ENCODE measurements at regions not wholly inside any gene's neighbourhood (a gene's known extent, or its start where the extent isn't known, plus 50 kb on each side); places are given as distances from the start of the nearest gene placed in this dataset.

DNA sequence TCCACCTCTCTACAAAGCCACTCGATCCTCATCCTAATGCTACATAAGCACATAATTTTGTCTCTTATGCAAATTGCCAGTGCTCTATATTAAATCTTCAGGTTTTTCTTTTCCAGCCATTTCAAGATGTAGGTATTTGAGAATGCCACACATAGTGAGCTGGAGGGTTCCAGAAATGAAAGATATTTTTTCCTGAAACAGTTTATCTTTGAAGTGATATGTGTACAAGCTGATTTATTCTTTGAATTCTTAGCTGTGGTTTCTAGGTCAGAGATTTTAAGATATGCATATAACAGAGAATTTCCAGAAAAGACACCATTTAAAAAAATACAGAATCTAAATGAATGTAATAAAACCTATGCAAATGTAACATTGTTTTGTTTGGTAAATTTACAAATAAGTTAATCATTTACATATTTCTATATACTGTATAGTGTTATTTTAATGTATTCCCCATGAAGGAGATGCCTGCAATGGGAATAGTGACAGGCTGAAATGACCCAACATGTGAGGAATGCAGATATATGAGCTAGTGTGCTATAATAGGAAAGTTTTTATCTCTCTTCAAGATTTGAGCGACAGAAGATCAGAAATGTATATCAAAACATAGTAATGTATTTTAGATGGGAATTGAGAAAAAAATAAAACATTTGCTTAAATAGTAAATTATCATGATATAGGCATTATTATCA, 570.2 kb downstream of the SLITRK1 start:
- DNase-seq = no peak

DNA sequence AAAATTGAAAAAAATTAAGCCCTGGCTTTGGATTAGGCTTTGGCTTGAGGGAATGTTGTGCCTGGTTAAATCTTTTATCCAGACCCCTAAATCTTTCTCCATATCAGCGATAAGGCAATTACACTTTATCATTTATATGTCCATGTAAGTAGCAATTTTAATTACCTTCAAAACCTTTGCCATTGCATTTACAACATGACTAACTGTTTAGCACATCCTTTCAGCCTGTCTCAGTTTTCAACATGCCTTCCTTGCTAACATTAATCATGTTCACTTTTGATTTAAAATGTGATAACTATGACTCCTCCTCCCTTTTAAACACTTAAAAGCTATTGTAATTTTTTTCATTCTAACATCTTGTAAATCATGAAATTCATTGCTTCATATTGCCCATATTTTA, 583.7 kb downstream of the SLITRK1 start:
- DNase-seq = no peak

DNA sequence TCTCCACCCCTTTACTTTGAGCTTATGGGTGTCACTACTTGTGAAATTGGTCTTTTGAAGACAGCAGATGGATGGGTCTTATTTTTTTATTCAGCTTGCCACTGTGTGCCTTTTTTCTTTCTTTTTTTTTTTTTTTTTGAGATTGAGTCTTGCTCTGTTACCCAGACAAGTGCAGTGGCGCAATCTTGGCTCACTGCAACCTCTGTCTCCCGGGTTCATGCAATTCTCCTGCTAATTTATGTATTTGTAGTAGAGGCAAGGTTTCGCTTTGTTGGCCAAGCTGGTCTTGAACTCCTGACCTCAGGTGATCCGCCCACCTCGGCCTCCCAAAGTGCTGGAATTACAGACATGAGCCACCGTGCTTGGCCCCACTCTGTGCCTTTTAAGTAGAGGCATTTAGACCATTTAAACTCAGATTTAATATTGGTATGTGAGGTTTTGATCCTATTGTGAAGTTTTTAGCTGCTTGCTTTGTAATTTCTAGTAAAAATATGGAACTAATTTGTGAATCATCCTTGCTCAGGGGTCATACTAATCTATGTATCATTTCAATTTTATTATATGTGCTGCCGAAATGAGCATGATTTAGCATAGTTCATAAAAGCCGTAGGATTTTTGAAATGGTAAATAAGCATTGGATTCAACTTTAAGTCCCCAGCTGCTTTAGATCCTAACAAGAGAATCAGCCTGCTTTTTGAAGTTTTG, 584.5 kb downstream of the SLITRK1 start:
- no peak for DNase-seq

DNA sequence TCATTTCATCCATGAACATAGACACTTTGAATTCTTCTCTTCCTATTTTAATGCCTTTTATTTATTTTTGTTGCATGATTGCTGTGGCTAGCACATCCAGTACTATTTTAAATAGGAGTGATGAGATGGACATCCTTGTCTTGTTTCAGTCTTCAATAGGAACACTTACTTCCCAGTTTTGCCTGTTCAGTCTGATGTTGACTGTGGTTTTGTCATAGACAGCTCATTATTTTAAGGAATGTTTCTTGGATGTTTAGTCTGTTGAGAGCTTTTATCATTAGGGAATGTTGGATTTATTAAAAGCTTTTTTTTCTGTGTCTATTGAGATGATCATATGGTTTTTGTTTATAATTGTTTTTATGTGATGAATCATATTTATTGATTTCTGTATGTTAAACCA, 586.6 kb downstream of the SLITRK1 start:
- DNase-seq = no peak

DNA sequence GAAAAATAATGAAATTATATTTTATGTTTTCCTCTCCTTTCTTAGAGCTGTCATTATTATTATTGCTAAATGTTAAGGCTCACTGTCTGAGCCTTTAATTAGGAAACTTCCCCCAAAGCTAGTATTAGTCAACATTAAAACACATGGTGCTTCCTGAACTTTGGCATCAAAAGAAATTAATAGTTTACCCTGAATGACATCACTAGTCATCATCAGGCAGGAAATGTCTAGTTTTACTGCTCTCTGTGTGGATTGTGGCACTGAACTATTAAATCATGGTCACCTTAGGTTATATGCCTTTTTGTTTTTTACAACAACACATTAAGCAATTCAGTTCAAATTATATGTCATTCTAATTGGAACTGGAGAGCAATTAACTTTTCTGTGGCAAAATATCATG, 595.5 kb downstream of the SLITRK1 start:
- DNase-seq = no peak

DNA sequence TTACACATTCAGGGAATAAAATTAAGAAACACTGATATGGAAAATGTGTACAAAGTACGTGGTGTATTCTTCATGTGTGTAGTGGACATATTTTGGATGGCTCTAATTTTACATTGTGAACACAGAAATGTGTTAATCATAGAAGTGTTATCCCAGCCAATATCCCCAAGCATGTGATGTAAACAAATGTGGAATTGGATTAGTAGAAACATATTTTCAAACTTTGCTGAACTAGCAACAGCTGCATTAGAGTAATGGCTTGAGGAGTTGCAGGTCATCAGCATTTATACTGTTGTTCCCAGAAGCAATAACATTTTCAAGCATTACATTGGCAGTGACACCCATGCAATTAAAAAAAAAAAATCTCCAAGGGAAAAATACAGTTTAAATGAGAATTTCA, 600.6 kb downstream of the SLITRK1 start:
- DNase-seq = no peak

DNA sequence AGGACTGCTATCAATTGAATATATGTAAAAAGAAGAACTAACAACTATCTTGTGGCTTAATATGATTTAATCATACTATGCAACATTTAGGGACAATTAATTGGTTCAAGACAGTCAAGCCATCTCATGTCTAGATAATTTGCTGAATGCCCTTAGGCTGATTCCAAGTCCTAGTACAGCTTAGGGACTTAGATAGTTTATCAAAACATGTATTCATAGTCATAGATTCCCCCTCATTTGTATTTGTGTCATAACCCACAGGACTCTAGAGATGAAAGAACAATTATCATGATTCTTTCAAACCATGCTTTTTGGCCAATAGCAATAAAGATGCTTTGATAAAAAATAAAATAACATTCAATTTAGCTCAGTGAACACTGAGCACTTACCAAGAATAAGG, 607.6 kb downstream of the SLITRK1 start:
- no peak for DNase-seq

DNA sequence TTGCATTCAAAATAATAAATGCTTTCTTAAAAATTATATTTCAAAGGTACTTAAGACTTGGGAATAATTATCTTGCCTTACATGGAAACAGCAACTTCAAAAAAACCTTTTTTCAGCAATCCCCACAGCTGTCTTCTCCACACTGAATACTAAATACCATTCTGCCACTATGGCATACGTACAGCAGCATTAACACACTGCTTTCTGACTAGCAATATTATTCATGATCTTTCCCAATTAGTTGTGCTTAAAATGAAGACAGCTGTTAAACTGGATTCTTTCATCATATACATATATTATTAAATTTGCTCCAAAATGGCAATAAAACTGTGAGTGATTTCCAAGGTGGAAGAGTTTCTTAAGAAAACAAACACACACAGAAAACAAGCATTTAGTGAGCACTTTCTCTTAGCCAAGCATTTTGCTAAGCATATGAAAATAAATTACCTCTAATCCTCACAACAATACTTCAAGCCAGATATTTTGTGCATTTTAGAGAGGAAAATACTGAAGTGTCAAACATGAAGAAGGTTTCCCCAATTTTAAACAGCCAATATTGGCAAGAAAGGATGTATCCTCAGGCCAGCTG, 609.5 kb downstream of the SLITRK1 start:
- DNase-seq = no peak

DNA sequence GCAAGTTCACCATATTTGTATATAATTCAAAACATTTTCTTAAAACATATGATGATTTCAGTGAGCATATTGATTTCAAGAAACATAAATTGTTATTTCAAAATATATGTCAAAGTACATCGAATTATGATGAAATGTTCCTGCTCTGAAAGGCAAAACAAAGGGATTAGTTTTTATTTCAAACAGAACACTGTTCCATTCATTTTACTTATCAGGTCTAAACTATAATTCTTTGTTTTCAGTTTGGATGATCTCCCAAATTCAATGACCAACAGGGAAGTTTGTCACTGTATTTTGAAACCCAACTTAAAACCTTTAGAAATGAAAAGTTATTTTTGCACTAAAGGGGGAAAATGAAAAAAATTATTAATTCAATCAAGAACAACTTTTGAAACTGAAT, 610.2 kb downstream of the SLITRK1 start:
- DNase-seq = no peak

DNA sequence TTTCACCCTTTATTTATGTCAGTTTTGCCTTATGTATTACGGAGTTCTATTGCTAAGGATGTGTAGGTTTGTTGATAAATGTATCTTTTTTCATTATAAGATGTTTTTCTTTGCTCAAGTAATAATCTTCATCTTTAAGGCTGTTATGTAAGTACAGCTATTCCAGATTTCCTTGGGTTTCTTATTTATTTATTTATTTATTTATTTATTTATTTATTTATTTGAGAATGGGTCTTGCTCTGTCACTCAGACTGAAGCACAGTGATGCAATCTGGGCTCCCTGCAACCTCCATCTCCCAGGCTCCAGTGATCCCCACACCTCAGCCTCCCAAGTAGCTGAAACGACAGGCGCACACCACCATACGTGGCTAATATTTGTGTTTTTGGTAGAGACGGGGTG, 617.0 kb downstream of the SLITRK1 start:
- no peak for DNase-seq

DNA sequence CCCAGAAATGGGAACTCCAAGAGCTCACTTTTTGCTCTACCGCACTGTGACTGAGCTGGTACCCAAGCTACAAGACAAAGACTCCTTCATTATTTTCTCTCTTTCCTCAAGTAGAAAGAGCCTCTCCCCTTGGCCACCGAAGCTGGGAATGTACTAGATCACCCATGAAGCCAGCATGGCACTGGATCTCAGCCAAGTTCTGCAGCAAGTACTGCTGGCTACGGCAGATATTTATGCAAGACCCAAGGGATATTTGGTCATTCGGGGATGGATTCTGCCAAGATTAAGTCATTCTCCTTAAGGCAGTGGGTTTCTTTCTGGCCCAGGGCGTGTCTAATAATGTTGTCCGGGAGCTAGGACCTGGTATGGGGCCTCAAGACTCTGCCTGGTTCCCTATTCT, 633.5 kb downstream of the SLITRK1 start:
- DNase-seq = no peak

DNA sequence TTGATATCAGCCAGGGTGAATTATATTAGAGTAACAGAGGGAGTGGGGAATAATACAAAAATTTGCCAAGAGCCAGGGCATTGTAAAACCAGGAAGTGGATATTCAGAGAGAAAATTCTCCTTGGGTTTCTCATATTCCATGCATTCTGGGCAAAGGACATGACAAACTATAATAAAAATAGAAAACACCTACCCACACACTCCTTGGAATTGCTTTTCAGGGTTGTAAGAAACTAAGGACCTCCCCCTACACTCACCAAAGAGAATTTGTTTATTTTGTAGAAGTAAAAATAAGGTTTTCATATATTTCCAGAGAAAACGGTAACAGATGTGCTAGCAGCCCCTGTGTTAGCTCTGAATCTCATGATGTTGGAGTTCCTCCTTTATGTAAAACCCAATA, 649.6 kb downstream of the SLITRK1 start:
- no peak for DNase-seq

DNA sequence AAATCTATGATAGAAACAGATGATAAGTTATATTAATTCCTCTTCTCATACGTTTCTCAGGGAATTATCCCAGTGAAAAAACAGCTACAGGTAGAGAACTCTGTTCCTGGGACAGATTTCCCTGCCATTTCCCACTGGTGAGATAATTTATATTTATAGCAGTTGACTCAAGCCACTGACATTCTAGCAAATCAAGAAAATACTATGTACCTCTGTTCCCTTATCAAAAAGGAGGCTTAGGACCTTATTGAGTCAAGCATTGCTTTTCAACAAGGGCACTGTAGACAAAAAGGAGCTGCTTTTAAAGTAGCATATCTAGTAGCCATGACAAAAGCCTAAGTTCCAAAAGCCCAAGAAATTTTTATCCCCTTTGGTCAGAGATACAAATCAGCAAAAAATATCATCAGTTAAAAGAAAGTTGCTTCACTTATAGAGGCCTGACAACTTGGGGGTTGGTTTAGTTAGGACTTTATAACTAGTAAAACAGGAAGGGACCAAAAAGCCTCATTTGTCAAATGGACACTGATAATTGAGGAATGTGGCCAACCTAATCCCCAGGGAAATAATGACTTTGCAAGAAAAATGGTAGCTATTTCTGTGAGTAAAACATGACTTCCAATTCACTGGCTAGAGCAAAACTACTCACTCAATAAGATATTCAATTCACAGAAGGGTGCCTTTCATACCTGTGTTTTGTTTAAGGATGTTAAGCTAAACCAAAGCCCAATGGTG, 652.5 kb downstream of the SLITRK1 start:
- no peak for DNase-seq

DNA sequence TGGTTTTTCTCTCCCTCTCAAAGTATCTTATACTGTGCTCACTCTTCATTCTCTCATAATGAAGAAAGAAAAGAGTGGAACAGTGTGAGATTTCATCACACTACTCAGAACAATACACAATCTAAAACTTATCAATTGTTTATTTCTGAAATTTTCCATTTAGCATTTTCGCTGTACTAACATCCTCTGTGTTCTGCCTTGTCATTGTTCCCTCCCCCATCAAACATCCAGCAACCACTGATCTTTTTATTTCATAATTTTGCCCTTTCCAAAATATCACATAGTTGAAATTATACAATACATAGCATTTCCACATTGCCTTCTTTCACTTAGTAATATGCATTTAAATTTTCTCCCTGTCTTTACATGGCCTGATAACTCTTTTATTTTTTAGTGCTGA, 658.7 kb downstream of the SLITRK1 start:
- DNase-seq = no peak

DNA sequence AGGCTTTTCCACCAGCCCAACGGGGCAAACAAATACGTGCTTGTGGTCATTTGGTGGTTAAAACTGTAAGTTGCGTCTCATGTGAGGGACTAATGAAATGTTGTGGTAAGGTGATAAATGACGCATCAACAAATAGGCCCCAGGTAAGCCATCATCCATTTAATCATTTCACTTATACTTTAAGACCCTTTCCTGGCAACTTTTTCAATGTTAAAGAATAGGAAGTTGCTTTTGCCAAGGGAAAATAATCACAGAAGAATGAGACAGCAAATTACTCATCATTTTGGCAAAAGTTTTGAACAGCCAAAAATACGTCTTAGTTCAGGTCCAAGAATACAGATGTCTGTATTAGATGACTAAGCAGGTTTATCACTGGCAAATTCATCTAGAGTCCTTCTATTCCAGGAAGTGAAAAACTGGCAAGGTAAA, 660.4 kb downstream of the SLITRK1 start:
- DNase-seq = no peak

DNA sequence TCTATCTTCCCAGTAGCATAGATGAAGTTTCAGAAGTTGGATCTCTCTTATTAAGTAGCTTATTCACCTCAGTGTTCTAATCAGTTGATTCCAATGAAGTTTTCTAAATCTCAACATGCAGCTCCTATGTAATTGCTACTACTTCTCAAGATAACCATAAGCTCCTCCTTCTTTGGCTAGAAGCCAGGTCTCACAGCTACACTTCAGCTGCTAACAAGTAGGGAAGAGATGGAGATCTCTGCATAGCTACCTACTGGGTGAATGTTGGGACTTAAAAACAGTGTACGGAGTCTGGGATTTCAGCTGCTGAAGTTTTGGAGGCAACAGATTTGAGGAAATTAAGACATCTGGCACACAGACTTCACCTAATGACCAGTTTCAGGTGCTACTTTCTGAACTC, 661.0 kb downstream of the SLITRK1 start:
- DNase-seq = no peak

DNA sequence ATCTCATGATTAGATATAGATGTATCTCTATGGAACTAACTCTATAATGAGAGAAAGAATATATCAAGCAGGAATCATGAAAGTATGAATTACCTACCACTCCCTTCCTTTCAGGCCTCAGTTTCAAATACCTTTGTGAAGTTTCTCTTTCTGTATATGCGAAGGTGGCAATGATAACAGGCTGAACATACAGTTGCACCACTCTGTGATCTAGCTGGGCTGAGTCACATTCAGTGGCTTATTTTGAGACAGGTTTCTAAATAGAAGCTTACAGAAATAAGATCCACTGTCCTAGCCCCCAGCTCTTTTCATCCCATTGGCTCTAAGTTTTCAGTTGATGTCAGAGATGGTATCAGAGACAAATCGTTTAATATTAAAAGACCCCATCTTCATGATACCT, 662.0 kb downstream of the SLITRK1 start:
- DNase-seq = no peak

DNA sequence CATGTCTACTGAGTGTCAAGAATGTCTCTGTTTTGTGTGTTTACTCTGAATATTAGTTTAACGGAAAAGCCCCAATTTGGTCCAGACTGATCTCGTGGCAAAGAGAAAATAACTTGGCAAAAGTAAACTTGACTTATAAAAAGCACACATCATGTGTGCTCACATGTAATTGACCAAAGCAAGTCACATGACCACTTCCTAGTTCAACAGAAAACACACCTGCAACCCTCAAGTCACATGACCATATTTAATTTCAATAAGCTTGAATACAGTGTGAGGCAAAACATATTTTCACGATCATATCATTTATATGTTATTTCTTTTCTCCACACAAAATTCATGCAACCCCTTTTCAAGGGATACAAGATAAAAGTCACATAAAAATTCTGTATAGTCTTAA, 662.4 kb downstream of the SLITRK1 start:
- DNase-seq = no peak

DNA sequence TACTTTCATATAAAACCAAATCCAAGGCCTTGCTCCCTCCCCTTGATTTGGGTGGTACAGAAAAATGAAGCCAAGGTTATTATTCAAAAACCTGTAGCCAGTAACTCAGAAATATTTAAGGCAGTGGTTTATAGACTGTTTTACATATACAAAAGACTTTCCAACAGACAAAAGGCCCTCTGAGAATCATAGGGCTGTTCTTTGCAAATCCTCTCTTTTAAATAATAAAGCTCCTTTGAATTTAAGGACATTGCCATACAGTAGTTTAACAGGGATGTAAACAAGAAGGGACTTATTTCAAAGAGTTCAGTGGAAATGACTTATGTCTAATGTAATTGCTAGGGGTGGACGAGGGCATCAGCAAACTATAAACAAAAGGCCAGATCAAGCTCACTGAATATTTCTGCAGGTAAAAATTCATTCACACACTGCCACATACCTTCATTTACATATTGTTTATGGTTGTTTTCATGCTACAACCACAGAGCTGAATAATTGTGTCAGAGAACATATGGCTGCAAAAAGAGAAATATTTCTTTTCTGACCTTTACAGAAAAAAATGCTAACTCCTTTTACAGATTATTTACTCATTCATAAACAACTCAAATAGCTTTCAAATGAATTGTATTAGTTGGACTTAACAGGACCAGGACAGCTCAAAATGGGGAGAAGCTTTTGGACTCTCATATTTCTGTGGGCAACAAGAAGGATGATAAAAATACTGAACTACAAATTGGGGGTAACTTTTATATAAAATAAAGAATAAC, 665.6 kb downstream of the SLITRK1 start:
- no peak for DNase-seq

DNA sequence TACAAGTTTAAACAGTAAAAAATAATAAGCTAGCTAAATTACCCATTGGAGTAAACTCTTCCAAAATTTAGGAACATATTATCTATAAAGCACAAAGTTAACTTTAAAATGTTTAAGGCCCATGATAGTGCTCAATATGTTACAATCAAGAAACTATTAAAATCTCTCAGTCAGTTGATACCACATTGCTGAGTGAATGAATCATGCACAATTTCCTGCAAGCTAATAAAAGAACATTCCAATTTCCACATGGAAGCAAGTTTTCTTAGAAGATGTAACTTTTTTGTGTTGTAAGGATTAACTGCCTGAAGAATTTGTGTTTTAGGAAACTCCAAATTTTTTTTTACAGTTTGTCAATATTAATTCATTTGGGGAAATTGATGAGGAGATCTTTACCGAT, 666.6 kb downstream of the SLITRK1 start:
- no peak for DNase-seq

DNA sequence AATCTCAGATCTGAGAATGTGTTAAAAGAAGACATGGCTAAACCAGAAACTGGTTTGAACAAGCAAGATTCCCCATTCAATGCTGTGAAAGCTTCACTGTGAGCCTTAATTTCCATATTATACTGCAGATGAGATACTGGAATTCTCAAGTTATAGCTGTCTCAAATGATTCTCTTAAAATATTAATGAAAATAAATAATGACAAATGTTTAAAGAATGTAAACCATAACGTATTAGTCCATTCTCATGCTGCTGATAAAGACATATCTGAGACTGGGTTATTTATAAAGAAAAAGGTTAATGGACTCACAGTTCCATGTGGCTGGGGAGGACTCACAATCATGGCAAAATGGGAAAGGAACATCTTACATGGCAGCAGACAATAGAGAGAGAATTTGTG, 667.8 kb downstream of the SLITRK1 start:
- DNase-seq = no peak

DNA sequence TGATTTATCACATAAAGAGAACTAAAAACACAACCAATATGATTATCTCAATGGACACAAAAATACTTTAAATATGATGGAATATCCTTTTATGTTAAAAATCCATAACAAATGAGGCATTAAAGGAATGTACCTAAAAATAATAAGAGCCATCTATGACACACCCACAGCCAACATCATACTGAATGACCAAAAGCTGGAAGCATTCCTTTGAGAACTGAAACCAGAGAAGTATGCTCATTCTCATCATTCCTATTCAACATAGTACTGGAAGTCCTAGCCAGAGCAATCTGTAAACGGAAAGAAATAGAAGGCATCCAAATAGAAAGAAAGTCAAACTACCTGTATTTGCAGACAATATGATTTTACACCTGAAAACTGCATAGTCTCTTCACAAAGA, 671.0 kb downstream of the SLITRK1 start:
- no peak for DNase-seq

DNA sequence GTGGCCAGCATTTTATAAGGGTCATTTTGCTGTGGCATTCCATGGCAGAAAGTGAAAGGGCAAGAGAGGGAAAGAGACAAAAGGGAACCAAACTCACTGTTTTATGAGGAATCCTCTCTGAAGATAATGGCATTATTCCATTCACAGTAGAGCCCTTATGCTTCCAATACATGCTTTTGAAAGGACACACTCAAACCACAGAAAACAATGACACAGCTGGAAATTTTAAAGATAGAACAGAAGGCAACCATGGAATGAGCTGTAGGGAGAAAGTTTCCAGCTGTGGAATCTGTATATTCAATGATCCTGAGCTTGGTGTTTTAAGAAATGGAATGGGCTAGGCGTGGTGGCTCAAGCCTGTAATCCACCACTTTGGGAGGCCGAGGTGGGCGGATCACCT, 677.4 kb downstream of the SLITRK1 start:
- no peak for DNase-seq
